ENCODE measurements at regions not wholly inside any gene's neighbourhood (a gene's known extent, or its start where the extent isn't known, plus 50 kb on each side); places are given as distances from the start of the nearest gene placed in this dataset.

GRCh38 chr7:20959281-20959680 is 172.6 kb upstream of the SP8 start (continued):
- TF ChIP-seq ZNF362 (tag by site-specific recombination; IDR thresholded peaks at IDR 0.05): no peak
- TF ChIP-seq ZSCAN5A (tag by site-specific recombination; IDR thresholded peaks at IDR 0.05): no peak
- TF ChIP-seq ZNF302 (tag by site-specific recombination; IDR thresholded peaks at IDR 0.05; ENCODE audit: low read depth): no peak
- no peak for TF ChIP-seq ZNF292 (tag by site-specific recombination; IDR thresholded peaks at IDR 0.05; ENCODE audit: borderline replicate concordance, low read depth)
- TF ChIP-seq ZSCAN18 (tag by site-specific recombination; IDR thresholded peaks at IDR 0.05): no peak
- no peak for TF ChIP-seq ZNF558 (tag by site-specific recombination; IDR thresholded peaks at IDR 0.05)
- TF ChIP-seq ZSCAN4 (tag by site-specific recombination; IDR thresholded peaks at IDR 0.05): no peak
- no peak for TF ChIP-seq ZNF529 (tag by site-specific recombination; IDR thresholded peaks at IDR 0.05; ENCODE audit: insufficient replicate concordance)

- H3K4me3 ChIP-seq (ENCODE audit: low read depth, low read length): no peak overlapping the region
- H3K9me3 ChIP-seq (ENCODE audit: control insufficient read depth, insufficient read depth, low read depth, low read length): no peaks in the 10 kb centered on the region
- peaks cover 7% of the 10 kb centered on the region; the same call in 1 of the 2 replicates for H3K4me1 ChIP-seq (ENCODE audit: control insufficient read depth, insufficient read depth, low read length)
- TF ChIP-seq IKZF3 (tag by site-specific recombination; IDR thresholded peaks at IDR 0.05): peak; percentile 52; the same call in 1 of the 2 replicates
- no peak for TF ChIP-seq PRDM1 (tag by site-specific recombination; IDR thresholded peaks at IDR 0.05)
- TF ChIP-seq ZNF558 (tag by site-specific recombination; IDR thresholded peaks at IDR 0.05): 0 out of 2 replicates have a peak, but pooled peaks have one; percentile 12
- CTCF ChIA-PET: interaction anchor here (0.6 kb wide), 2 partner anchors 434 to 1046 kb away, joined by 3 read pairs; no protein-coding TSS in a partner anchor
- no peak overlapping the region for H3K27ac ChIP-seq (ENCODE audit: extremely low read depth, low read depth, low read length)
- POLR2A ChIA-PET: no interaction called here
- H3K36me3 ChIP-seq (ENCODE audit: control insufficient read depth in 2 of 2, insufficient read depth in 1 of 2, low read length in 2 of 2): no peaks in the 10 kb centered on the region
Measured at GRCh38 chr7:20963556-20964280, 177.0 kb upstream of the SP8 start.

GRCh38 chr7:20964281-20964918 is 177.7 kb upstream of the SP8 start:
- Histone ChIP-seq H3K27ac (ENCODE audit: extremely low read depth, low read depth, low read length) (no peak overlapping the region), H3K36me3 (ENCODE audit: control insufficient read depth in 2 of 2, insufficient read depth in 1 of 2, low read length in 2 of 2) (no peaks in the 10 kb centered on the region), H3K9me3 (ENCODE audit: control insufficient read depth, insufficient read depth, low read depth, low read length) (no peaks in the 10 kb centered on the region), H3K4me1 (ENCODE audit: control insufficient read depth, insufficient read depth, low read length) (peaks cover 2% of the 10 kb centered on the region; the same call in 1 of the 2 replicates), H3K4me3 (ENCODE audit: low read depth, low read length) (no peak overlapping the region)
- ChIA-PET POLR2A (no interaction called here), CTCF (interaction anchor here (0.6 kb wide), 1 partner anchor 434 kb away, joined by 3 read pairs; no protein-coding TSS in a partner anchor)
- TF ChIP-seq ZNF514 (tag by site-specific recombination; IDR thresholded peaks at IDR 0.05) (no peak), ZNF112 (tag by site-specific recombination; IDR thresholded peaks at IDR 0.05) (no peak), ZNF157 (tag by site-specific recombination; IDR thresholded peaks at IDR 0.05) (no peak), ZNF561 (tag by site-specific recombination; IDR thresholded peaks at IDR 0.05; ENCODE audit: borderline replicate concordance) (no peak), ZNF133 (tag by site-specific recombination; IDR thresholded peaks at IDR 0.05) (no peak), ZNF623 (tag by site-specific recombination; IDR thresholded peaks at IDR 0.05) (no peak), HIC1 (tag by site-specific recombination; IDR thresholded peaks at IDR 0.05) (no peak), HOXD13 (CRISPR knock-in tag; IDR thresholded peaks at IDR 0.05; ENCODE audit: borderline replicate concordance) (no peak), ZNF140 (tag by site-specific recombination; IDR thresholded peaks at IDR 0.05) (no peak), ZNF548 (tag by site-specific recombination; IDR thresholded peaks at IDR 0.05) (no peak), ZBTB17 (tag by site-specific recombination; IDR thresholded peaks at IDR 0.05) (peak; percentile 58)

Data from HEK293 (cell line).